Panc1 (cell line): ENCODE measurements at regions not wholly inside any gene's neighbourhood (a gene's known extent, or its start where the extent isn't known, plus 50 kb on each side); places are given as distances from the start of the nearest gene placed in this dataset.

Experiments
- CTCF ChIP-seq: fragments of 450-650 bp; IDR thresholded peaks from 2 replicates; pipeline ENCODE4 v1.5.1; 2017; ENCODE audit warnings: mild to moderate bottlenecking
- POLR2AphosphoS5 ChIP-seq: IDR thresholded peaks from 2 replicates; pipeline ENCODE4 v1.6.1; 2012; ENCODE audit warnings: mild to moderate bottlenecking, low read depth, low read length, moderate library complexity
- REST ChIP-seq, 2 experiments: IDR thresholded peaks; 2 replicates each; pipeline ENCODE4 v1.6.1; 2011 to 2012; ENCODE audit warnings: low read depth in 2 of 2, control low read depth in 1 of 2, low read length in 1 of 2, mild to moderate bottlenecking in 1 of 2, moderate library complexity in 1 of 2; ENCODE audit not compliant: insufficient read depth in 1 of 2
- SIN3A ChIP-seq: IDR thresholded peaks from 2 replicates; pipeline ENCODE4 v1.6.1; 2012; ENCODE audit warnings: low read depth, mild to moderate bottlenecking, low read length, moderate library complexity, borderline replicate concordance; ENCODE audit not compliant: insufficient read depth

GRCh38 chrX:63285375-63285774 lies 65.8 kb downstream of the SPIN4 start:
- TF ChIP-seq CTCF, result no peak
- TF ChIP-seq REST (IDR thresholded peaks at IDR 0.05; ENCODE audit: insufficient read depth in 1 of 2, low read depth in 2 of 2, low read length in 1 of 2), result no peak
- TF ChIP-seq POLR2AphosphoS5, result no peak
- TF ChIP-seq SIN3A, result no peak
